ENCODE measurements at regions not wholly inside any gene's neighbourhood (a gene's known extent, or its start where the extent isn't known, plus 50 kb on each side); places are given as distances from the start of the nearest gene placed in this dataset.

DNA sequence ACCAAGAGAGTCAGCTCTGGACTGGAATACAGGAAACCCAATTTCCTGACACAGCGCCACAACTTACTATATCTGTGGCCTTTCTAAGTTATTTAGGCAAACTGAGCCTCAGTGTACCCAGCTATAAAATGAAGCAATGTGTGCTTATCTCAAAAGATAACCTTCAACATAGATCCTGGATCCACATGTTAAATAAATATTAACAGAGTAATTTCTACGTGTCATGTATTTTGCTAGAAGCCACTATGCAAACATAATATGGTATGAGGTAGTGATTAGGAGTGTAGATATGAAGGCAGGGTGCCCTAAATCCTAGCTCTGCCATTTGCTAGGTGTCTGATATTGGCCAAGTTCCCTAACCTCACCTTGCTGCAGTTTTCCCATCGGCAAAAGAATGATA lies 527.0 kb downstream of the RAB28 start:
- Histone ChIP-seq H3K27ac (ENCODE audit: low read depth, low read length, severe bottlenecking) (no peak overlapping the region), H3K9me3 (ENCODE audit: control insufficient read depth, low read length) (no peaks in the 10 kb centered on the region), H3K36me3 (ENCODE audit: control insufficient read depth, insufficient read depth, low read length) (no peaks in the 10 kb centered on the region), H3K4me1 (ENCODE audit: control insufficient read depth, insufficient read depth, low read length, poor library complexity, severe bottlenecking) (no peaks in the 10 kb centered on the region), H3K4me3 (ENCODE audit: extremely low read depth, insufficient read depth, low read length, poor library complexity, severe bottlenecking) (no peak overlapping the region)
- WGBS, 2 experiments (ENCODE audit: insufficient coverage in 2 of 2), result 100% methylated on average over 1 of the region's 3 CpGs; no CpG with 5 or more reads in 1 of the 2 experiments

- 83% methylated on average over 1 of the region's 2 CpGs; no CpG with 5 or more reads in 1 of the 2 experiments for WGBS, 2 experiments (ENCODE audit: insufficient coverage in 2 of 2)
- no peaks in the 10 kb centered on the region for H3K4me1 ChIP-seq (ENCODE audit: control insufficient read depth, insufficient read depth, low read length, poor library complexity, severe bottlenecking)
- H3K4me3 ChIP-seq (ENCODE audit: extremely low read depth, insufficient read depth, low read length, poor library complexity, severe bottlenecking), result no peak overlapping the region
- no peaks in the 10 kb centered on the region for H3K36me3 ChIP-seq (ENCODE audit: control insufficient read depth, insufficient read depth, low read length)
- H3K27ac ChIP-seq (ENCODE audit: low read depth, low read length, severe bottlenecking), result no peak overlapping the region
- no peaks in the 10 kb centered on the region for H3K9me3 ChIP-seq (ENCODE audit: control insufficient read depth, low read length)
These were observed 528.1 kb downstream of the RAB28 start for GRCh38 chr4:12956026-12956425.

DNA sequence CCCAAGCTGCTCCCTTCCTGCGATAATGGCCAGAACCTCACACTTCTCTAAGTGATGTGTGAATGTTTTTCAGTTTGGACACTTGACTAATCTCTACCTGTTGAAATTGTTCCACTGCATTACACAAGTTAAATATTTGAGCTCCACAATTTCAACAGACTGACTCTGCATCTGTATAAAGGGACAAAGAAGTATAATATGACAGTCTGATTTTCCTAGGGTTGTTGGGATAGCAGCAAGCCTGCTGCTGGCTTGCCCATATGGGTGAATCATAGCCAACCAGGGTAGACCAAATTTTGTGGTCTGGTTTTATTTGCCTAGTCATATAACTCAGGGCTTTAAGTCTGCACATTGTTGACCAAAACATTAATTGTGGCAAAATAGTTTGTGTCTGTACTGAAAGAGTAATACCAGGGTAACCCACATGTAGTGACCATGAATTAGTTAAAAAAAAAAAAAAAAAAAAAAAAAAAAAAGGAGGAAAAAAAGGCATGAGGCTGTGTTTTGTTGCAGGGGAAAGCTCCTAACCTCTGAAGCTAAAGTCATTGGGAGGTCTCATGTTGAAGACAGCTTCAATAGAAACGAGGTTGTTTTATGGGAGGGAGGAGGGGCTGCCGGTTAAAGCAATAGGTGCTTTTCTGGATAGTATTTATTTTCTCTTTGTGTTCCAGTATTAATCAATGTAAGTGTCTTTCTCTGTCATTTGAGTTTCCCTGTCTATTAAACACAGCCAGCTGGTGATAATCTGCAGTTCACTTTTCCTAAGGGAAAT lies 534.2 kb downstream of the RAB28 start:
- Histone ChIP-seq H3K27ac (ENCODE audit: low read depth, low read length, severe bottlenecking) (no peak overlapping the region), H3K36me3 (ENCODE audit: control insufficient read depth, insufficient read depth, low read length) (no peaks in the 10 kb centered on the region), H3K4me3 (ENCODE audit: extremely low read depth, insufficient read depth, low read length, poor library complexity, severe bottlenecking) (no peak overlapping the region), H3K4me1 (ENCODE audit: control insufficient read depth, insufficient read depth, low read length, poor library complexity, severe bottlenecking) (no peaks in the 10 kb centered on the region), H3K9me3 (ENCODE audit: control insufficient read depth, low read length) (no peaks in the 10 kb centered on the region)
- WGBS, 2 experiments (ENCODE audit: insufficient coverage in 2 of 2), result 50 to 67% methylated on average over 1 of the region's 3 CpGs

GRCh38 chr4:12943069-12943468 lies 541.1 kb downstream of the RAB28 start:
- Histone ChIP-seq H3K27ac (ENCODE audit: low read depth, low read length, severe bottlenecking) (no peak overlapping the region), H3K36me3 (ENCODE audit: control insufficient read depth, insufficient read depth, low read length) (no peaks in the 10 kb centered on the region), H3K9me3 (ENCODE audit: control insufficient read depth, low read length) (no peaks in the 10 kb centered on the region), H3K4me3 (ENCODE audit: extremely low read depth, insufficient read depth, low read length, poor library complexity, severe bottlenecking) (no peak overlapping the region), H3K4me1 (ENCODE audit: control insufficient read depth, insufficient read depth, low read length, poor library complexity, severe bottlenecking) (no peaks in the 10 kb centered on the region)
- WGBS, 2 experiments (ENCODE audit: insufficient coverage in 2 of 2), result 93 to 100% methylated on average over 1 to 3 of the region's 4 CpGs

DNA sequence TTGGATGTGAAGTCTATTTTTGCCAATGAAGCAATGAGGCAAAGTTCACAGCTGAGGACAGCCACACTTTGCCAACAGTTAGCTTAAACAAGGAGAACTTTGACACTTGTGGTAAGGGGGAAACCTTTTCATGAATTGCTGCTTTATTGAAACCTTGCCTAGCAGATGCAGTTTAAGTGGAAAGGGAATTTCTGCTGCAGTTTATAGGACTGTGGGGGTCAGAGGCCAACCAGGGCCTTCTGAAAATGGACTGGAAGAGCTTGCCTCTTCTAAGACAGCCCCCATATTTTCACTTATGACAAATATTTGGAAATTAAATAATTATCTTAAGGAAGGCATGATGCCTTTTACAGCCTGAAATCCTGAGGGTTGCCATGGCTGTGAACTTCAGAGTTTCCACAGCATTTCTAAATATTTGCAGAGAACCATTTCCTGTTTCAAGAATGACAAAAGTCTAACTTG lies 550.3 kb downstream of the RAB28 start:
- Histone ChIP-seq H3K4me1 (ENCODE audit: control insufficient read depth, insufficient read depth, low read length, poor library complexity, severe bottlenecking) (no peaks in the 10 kb centered on the region), H3K36me3 (ENCODE audit: control insufficient read depth, insufficient read depth, low read length) (no peaks in the 10 kb centered on the region), H3K9me3 (ENCODE audit: control insufficient read depth, low read length) (peaks cover 5% of the 10 kb centered on the region), H3K27ac (ENCODE audit: low read depth, low read length, severe bottlenecking) (no peak overlapping the region), H3K4me3 (ENCODE audit: extremely low read depth, insufficient read depth, low read length, poor library complexity, severe bottlenecking) (no peak overlapping the region)

DNA sequence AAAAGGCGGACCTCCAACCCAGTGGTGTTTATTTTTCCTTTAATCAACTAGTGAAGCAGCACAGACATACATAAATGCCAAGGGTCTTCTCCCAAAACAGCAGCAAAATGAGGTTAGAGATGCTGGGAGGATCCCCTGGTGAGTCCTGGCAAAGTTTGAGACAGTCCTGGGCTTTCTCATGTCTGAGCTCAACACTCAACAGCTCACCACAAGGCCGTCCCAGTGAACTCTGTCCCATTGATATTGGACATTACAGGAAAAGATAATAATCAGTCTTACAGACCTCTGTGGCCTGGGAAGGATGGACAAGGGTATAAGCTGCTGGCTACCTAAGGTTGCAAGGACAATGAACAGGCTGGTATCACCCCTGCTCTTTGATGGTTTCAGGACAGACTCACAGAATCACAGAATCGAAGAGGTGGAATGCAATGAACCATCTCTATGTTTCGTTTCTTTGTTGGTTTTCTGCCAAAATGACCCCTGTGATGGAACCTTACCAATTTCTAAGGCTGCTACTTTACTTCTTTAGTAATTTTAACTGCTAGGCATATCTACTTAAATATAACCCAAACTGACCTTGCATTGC lies 551.8 kb downstream of the RAB28 start:
- Histone ChIP-seq H3K9me3 (ENCODE audit: control insufficient read depth, low read length) (peaks cover 5% of the 10 kb centered on the region), H3K4me3 (ENCODE audit: extremely low read depth, insufficient read depth, low read length, poor library complexity, severe bottlenecking) (no peak overlapping the region), H3K4me1 (ENCODE audit: control insufficient read depth, insufficient read depth, low read length, poor library complexity, severe bottlenecking) (no peaks in the 10 kb centered on the region), H3K27ac (ENCODE audit: low read depth, low read length, severe bottlenecking) (no peak overlapping the region), H3K36me3 (ENCODE audit: control insufficient read depth, insufficient read depth, low read length) (no peaks in the 10 kb centered on the region)
- 82 to 100% methylated on average over 2 to 4 of the region's 4 CpGs for WGBS, 2 experiments (ENCODE audit: insufficient coverage in 2 of 2)

DNA sequence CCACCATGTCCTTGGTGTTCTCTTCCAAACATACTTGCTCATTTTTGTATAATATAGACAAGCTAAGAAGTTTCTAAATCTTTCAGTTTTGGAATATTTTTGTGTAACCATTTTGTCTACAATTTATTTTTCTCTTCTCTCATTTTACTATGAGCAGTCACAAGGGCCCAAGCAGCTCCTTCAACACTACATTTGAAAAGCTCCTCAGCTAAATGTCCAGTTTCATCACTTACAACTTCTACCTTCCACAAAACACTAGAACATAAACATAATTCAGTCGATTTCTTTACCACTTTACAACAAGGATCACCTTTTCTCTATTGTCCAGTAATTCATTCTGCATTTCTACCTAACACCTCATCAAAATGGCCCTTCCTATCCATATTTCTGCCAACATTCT lies 554.4 kb downstream of the RAB28 start:
- Histone ChIP-seq H3K36me3 (ENCODE audit: control insufficient read depth, insufficient read depth, low read length) (no peaks in the 10 kb centered on the region), H3K9me3 (ENCODE audit: control insufficient read depth, low read length) (peaks cover 5% of the 10 kb centered on the region), H3K27ac (ENCODE audit: low read depth, low read length, severe bottlenecking) (no peak overlapping the region), H3K4me1 (ENCODE audit: control insufficient read depth, insufficient read depth, low read length, poor library complexity, severe bottlenecking) (no peaks in the 10 kb centered on the region), H3K4me3 (ENCODE audit: extremely low read depth, insufficient read depth, low read length, poor library complexity, severe bottlenecking) (no peak overlapping the region)
- 93% methylated on average over 1 of the region's 1 CpG; no CpG with 5 or more reads in 1 of the 2 experiments for WGBS, 2 experiments (ENCODE audit: insufficient coverage in 2 of 2)

- no peaks in the 10 kb centered on the region for H3K36me3 ChIP-seq (ENCODE audit: control insufficient read depth, insufficient read depth, low read length)
- H3K27ac ChIP-seq (ENCODE audit: low read depth, low read length, severe bottlenecking), result no peak overlapping the region
- no peak overlapping the region for H3K4me3 ChIP-seq (ENCODE audit: extremely low read depth, insufficient read depth, low read length, poor library complexity, severe bottlenecking)
- no peaks in the 10 kb centered on the region for H3K4me1 ChIP-seq (ENCODE audit: control insufficient read depth, insufficient read depth, low read length, poor library complexity, severe bottlenecking)
- H3K9me3 ChIP-seq (ENCODE audit: control insufficient read depth, low read length), result peaks cover 5% of the 10 kb centered on the region
These were observed 555.4 kb downstream of the RAB28 start for GRCh38 chr4:12928751-12929150.

DNA sequence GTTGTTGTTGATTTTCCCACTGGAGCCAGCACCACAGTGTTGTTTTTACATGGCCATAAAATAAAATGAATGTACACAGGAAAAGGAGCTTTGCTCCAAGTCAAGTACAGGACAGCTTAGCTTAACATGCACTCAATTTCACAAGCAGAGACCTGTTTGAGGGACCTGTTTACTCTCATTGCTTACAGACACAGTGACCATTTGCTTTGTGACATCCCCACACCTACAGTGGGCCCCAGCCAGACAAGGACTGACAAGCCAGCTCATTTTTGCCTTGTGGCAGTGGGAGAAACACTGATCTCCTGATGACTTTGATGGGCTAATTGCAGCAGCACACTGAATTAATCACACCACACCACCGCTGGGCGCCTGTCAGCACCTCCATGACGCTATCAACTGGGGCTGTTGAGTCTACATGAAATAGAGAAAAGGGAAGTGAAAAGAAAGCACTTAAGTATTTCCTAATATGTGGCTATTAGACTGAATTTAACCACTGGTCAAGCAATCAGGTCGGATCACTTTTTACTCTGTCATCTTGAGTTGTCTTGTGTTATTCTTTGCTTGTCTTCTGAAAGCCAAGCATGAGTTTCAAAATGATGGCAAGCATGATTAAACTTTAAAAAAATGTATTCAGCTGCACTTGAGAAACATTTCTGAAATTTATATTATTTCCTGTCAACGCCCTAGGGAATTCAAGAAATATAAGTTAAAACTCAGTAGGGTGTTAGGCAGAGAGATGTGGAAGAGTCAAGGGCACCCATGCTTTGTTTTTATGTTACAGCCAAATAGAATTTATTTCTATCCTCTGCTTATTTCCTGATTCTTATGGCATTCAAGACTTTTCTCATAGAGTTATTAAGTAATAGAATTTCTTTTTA lies 557.7 kb downstream of the RAB28 start:
- no peaks in the 10 kb centered on the region for H3K36me3 ChIP-seq (ENCODE audit: control insufficient read depth, insufficient read depth, low read length)
- WGBS, 2 experiments (ENCODE audit: insufficient coverage in 2 of 2), result 100% methylated on average over 1 to 2 of the region's 5 CpGs
- H3K9me3 ChIP-seq (ENCODE audit: control insufficient read depth, low read length), result peaks cover 5% of the 10 kb centered on the region
- H3K4me1 ChIP-seq (ENCODE audit: control insufficient read depth, insufficient read depth, low read length, poor library complexity, severe bottlenecking), result no peaks in the 10 kb centered on the region
- H3K4me3 ChIP-seq (ENCODE audit: extremely low read depth, insufficient read depth, low read length, poor library complexity, severe bottlenecking), result no peak overlapping the region
- H3K27ac ChIP-seq (ENCODE audit: low read depth, low read length, severe bottlenecking), result no peak overlapping the region

- H3K36me3 ChIP-seq (ENCODE audit: control insufficient read depth, insufficient read depth, low read length), result no peaks in the 10 kb centered on the region
- H3K27ac ChIP-seq (ENCODE audit: low read depth, low read length, severe bottlenecking), result no peak overlapping the region
- 89 to 95% methylated on average over 2 of the region's 2 CpGs for WGBS, 2 experiments (ENCODE audit: insufficient coverage in 2 of 2)
- no peaks in the 10 kb centered on the region for H3K4me1 ChIP-seq (ENCODE audit: control insufficient read depth, insufficient read depth, low read length, poor library complexity, severe bottlenecking)
- no peak overlapping the region for H3K4me3 ChIP-seq (ENCODE audit: extremely low read depth, insufficient read depth, low read length, poor library complexity, severe bottlenecking)
- H3K9me3 ChIP-seq (ENCODE audit: control insufficient read depth, low read length), result peaks cover 3% of the 10 kb centered on the region
These were observed 559.3 kb downstream of the RAB28 start for GRCh38 chr4:12924728-12925320.
